HUES48 (cell line): ENCODE measurements at regions not wholly inside any gene's neighbourhood (a gene's known extent, or its start where the extent isn't known, plus 50 kb on each side); places are given as distances from the start of the nearest gene placed in this dataset.

Experiments
- H3K27ac ChIP-seq: one replicate; pipeline ENCODE4 v1.7.0; 2013; ENCODE audit warnings: low read depth, low read length, inconsistent platforms
- H3K27me3 ChIP-seq: 2 replicates; pipeline ENCODE4 v1.6.1; 2013; ENCODE audit warnings: mild to moderate bottlenecking, low read length; ENCODE audit not compliant: control insufficient read depth, insufficient read depth
- H3K36me3 ChIP-seq: 2 replicates; pipeline ENCODE4 v1.6.1; 2013; ENCODE audit warnings: low read length; ENCODE audit not compliant: control insufficient read depth, insufficient read depth
- H3K4me1 ChIP-seq: 2 replicates; pipeline ENCODE4 v1.6.1; 2013; ENCODE audit warnings: mild to moderate bottlenecking, low read length; ENCODE audit not compliant: control insufficient read depth, insufficient read depth
- H3K4me3 ChIP-seq: 2 replicates; pipeline ENCODE4 v1.5.1; 2013; ENCODE audit warnings: mild to moderate bottlenecking, low read depth, low read length
- H3K9ac ChIP-seq: 2 replicates; pipeline ENCODE4 v1.6.1; 2013; ENCODE audit warnings: mild to moderate bottlenecking, low read depth, low read length, moderate library complexity
- H3K9me3 ChIP-seq: 2 replicates; pipeline ENCODE4 v1.6.1; 2013; ENCODE audit warnings: low read length; ENCODE audit not compliant: control insufficient read depth, insufficient read depth

DNA sequence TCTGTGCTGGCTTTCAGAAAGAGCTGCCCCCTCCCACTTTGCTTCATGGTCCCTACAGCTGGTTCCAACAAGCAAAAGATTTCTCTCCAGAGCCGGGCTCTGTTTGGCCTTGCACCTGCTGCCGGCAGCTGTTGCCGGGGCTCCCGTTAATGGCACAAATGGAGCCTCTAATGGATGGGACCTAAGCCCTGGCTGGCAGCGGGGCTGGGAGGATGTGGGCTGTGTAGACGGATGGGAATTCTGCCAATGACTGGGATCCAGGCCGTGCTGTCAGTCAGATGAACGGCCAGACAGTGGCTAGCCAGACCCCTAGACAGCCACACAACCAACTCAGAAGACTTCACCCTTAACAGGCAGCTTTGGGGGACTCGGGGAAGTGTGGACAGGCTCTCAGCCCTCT lies 88.0 kb downstream of the RPLP1 start:
- no peaks in the 10 kb centered on the region for H3K27me3 ChIP-seq
- no peaks in the 10 kb centered on the region for H3K9me3 ChIP-seq
- no peaks in the 10 kb centered on the region for H3K36me3 ChIP-seq
- H3K4me1 ChIP-seq = peaks cover 8% of the 10 kb centered on the region
- H3K27ac ChIP-seq = no peak overlapping the region
- H3K9ac ChIP-seq = no peak overlapping the region
- no peak overlapping the region for H3K4me3 ChIP-seq

DNA sequence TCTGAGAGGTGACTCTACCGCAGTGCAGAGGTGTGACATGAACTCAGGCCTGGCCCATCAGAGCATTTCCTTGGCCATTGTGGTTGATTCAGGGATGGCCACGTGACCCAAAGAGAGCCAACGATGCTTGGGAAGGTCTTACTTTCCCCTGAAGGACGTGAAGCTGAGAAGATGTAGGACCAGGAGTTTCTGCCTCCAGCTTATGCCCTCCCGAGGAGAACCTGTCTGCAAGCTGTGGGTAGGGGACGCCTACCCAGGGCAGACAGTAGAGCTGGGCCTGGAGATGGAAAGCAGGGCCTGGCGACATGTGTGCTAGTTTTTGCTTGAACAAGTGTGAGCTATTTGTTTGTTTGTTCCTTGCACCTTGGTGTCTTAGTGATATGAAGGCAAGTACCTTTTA lies 89.4 kb downstream of the RPLP1 start:
- Histone ChIP-seq H3K9me3 (no peaks in the 10 kb centered on the region), H3K4me1 (peaks cover 4% of the 10 kb centered on the region; the same call in 1 of the 2 replicates), H3K27me3 (no peaks in the 10 kb centered on the region), H3K4me3 (no peak overlapping the region), H3K27ac (no peak overlapping the region), H3K9ac (no peak overlapping the region), H3K36me3 (no peaks in the 10 kb centered on the region)

DNA sequence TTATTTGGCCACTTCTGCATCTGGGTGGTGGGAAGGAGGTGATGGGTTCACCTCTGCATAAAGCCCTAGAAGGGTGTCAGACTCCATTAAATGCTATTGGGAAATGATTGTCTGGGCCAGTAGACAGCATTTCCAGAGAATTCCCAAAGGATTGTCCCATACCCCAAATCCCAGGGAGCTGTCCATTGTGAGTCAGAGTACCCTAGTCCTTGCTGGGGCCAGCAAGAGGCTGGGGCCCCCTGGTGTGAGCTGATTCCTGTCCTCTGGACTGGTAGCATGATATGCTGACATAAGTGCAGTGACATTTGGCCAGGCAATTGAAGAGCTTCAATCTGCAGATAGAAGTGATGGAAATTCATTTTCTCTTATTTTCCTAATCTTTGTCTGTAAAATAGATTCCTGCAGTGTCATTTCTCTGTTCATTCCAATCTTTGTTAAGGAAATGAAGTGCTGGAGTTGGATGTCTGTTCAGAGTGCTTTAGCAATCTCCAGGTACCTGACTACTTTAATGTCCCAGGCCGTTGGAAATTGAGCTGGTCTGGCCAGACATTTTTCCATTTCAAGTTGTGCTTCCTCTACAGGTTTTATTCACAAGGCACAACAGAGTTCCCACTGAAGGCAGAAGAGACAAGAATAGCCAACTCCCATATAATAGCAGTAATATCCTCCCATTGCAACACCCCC lies 91.2 kb downstream of the RPLP1 start:
- H3K27me3 ChIP-seq = no peaks in the 10 kb centered on the region
- H3K36me3 ChIP-seq = no peaks in the 10 kb centered on the region
- H3K4me1 ChIP-seq = no peaks in the 10 kb centered on the region
- H3K4me3 ChIP-seq = no peak overlapping the region
- H3K9me3 ChIP-seq = no peaks in the 10 kb centered on the region
- no peak overlapping the region for H3K27ac ChIP-seq
- H3K9ac ChIP-seq = no peak overlapping the region

DNA sequence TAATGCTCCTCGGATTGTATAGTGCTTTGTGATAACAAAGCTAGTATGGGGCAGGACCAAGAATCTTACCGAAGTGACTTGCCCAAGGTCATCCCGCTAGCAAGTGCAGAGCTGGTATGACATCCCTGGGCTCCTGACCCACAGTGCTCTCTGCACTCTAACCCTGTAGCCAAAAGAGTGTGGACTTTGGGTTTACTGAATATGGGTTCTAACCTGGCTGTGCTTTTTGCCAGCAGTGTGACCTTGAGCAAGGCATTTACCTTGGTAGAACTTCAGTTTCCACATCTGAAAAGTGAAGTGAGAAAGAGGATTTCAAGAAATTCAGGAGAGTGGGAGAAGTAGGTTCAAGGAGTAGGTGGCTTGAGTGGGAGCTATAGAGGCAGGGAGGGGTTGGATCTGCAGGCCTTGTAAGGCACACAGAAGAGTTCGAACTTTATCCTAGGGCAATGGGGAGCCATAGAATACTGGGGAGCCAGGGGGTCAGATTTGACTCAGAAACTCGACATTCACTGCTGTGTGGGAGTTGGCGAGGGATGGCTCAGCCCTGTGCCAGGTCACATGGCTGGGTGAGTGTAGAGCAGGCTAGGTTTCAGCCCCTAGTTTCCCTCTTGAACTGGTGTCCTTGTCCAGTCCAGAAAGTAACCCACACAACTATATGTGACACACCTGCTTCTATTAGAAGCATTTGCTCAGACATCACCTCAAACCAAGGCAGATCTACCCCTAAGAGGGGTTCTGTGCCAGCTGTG lies 91.9 kb downstream of the RPLP1 start:
- Histone ChIP-seq H3K27ac (no peak overlapping the region), H3K4me3 (no peak overlapping the region), H3K27me3 (no peaks in the 10 kb centered on the region), H3K36me3 (no peaks in the 10 kb centered on the region), H3K9me3 (no peaks in the 10 kb centered on the region), H3K4me1 (no peaks in the 10 kb centered on the region), H3K9ac (no peak overlapping the region)

DNA sequence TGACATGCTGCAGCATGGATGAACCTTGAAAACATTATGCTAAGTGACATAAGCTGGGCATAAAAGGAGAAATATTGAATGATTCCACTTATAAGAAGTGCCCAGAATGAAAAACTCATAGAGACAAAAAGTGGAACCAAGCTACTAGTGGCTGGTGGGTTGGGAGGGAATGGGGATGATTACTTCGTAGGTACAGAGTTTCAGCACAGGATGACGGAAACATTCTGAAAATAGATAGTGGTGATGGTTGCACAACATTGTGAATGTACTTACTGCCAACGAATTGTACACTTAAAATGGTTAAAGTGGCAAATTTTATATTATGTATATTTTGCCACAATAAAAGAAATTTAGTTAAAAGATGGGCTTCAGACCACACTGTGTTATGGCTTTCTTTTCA lies 93.6 kb downstream of the RPLP1 start:
- H3K9ac ChIP-seq = no peak overlapping the region
- no peaks in the 10 kb centered on the region for H3K27me3 ChIP-seq
- no peaks in the 10 kb centered on the region for H3K36me3 ChIP-seq
- H3K9me3 ChIP-seq = no peaks in the 10 kb centered on the region
- H3K27ac ChIP-seq = no peak overlapping the region
- no peak overlapping the region for H3K4me3 ChIP-seq
- H3K4me1 ChIP-seq = no peaks in the 10 kb centered on the region

DNA sequence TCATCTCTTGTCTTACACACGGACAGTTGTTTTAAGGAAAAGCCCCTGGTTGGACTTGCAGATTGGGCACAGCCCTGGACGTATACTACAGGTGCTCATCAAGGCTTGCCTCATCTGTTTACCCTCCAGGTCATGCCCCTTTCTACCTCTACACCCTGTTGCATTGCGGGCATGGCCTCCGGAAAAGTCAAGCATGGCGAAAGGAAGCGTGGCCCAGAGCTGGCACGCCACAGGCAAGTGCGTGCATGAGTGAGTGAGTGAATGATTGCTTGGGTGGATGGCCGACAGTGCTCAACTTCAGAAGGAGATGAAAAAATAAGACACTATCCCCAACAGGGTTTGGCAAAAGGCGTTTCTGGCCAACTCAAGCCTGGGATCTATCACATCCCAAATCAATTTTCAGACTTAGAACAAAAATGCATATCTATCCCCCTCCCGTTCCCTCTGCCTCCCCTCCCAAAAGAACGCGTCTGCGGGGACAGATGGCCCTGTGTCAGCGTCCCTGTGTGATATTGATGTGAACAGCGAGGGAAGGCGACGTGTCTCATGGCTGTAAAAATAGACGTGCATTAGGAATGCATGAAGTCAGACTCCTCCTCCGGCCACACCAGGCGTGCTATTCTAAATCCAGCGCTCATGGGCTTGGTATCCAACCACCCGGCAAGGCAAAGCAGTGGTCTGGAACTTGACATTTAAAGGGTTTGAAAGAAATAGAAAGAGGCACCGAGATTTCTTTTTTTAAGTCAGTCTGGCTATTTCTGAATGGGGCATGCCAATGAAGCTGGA lies 96.0 kb downstream of the RPLP1 start:
- Histone ChIP-seq H3K9me3 (no peaks in the 10 kb centered on the region), H3K9ac (no peak overlapping the region), H3K4me3 (no peak overlapping the region), H3K27me3 (no peaks in the 10 kb centered on the region), H3K4me1 (no peaks in the 10 kb centered on the region), H3K27ac (no peak overlapping the region), H3K36me3 (no peaks in the 10 kb centered on the region)

DNA sequence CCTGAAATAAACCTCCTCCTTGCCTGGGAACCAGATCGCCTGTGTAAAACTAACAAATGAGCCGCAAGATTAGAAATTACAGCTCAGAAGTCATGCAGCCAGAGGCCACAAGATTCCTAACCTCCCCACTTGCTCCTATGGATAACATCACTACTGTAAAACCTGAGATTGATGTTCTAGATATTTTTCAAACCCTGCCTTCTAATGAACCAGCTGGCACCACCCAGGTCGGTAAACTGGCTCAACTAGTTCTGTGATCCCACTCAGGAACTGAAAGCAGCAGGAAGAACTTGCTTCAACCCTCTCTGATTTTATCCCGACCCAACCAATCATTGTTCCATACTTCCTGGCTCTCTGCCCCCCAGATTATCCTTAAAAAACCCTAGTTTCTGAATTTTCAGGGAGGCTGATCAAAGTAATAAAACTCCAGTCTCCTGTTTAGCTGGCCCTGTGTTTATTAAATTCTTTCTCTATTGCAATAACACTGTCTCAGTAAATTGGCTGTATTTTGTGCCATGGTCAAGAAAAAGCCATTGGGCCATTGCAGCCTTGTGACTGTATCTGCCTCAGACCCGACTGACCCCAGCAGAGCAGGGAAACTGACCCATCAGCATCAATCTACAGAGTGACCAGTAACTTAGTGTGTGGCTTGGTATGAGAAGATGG lies 98.9 kb downstream of the RPLP1 start:
- Histone ChIP-seq H3K4me3 (no peak overlapping the region), H3K4me1 (peaks cover 19% of the 10 kb centered on the region; the same call in 1 of the 2 replicates), H3K9me3 (no peaks in the 10 kb centered on the region), H3K27me3 (no peaks in the 10 kb centered on the region), H3K36me3 (no peaks in the 10 kb centered on the region), H3K27ac (no peak overlapping the region), H3K9ac (no peak overlapping the region)

DNA sequence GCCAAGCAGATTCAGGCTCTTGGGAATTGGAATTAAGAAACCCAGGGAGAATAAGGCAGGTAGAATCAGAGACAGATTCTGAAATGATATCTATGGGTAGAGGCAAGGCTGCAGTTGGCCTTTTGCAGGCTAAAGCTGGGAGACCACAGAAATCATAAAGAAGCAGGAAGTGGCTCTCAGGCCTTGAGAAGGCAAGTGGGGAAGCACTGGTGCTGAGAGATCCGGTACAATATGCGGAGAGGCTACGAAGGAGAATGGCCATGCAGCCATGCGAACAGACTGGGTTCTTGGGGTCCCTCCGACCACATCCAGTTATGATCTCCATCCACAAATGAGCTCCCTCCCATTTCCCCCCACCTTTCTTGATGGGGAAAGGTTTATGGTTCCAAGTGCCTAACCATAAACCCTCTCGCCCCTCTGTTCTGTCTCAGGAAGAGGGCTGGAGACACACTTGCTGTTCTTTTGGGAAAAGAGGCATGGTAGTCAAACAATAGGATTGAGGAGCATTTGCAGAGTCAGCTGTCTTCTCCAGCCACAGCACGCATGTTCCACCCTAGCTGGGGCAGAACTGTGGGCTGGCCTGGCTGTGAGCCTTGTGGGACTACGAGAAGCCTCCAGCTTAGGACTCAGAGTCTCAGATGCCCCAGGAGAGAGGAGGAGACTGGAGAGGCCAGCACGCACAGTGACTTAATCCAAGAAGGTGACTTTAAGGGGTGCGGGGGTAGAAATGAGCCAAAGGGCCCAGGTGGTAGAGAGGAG lies 99.6 kb downstream of the RPLP1 start:
- Histone ChIP-seq H3K27ac (no peak overlapping the region), H3K27me3 (no peaks in the 10 kb centered on the region), H3K36me3 (no peaks in the 10 kb centered on the region), H3K4me3 (no peak overlapping the region), H3K9ac (no peak overlapping the region), H3K4me1 (peaks cover 26% of the 10 kb centered on the region), H3K9me3 (no peaks in the 10 kb centered on the region)

DNA sequence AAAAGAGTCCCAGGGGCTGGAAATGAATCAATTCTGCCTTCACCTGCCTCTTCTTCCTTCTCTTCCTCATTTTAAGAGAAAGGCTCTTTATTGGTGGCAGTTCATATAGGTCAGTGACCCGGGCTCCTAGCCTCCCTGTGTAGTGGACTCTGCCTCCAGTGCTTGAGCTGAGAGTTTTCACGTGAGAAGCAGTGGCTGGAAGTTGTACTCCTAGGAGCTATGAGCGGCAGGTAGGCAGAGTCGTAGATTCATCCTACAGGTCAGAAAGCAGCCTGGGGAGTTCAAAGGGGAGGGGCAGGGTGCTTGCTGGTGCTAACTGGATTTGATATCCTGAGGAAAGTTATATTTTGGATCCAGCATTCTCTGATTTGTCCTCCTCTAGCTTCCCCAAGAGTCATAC lies 101.1 kb downstream of the RPLP1 start:
- Histone ChIP-seq H3K9me3 (no peaks in the 10 kb centered on the region), H3K4me1 (peaks cover 37% of the 10 kb centered on the region), H3K4me3 (no peak overlapping the region), H3K9ac (no peak overlapping the region), H3K27ac (no peak overlapping the region), H3K27me3 (no peaks in the 10 kb centered on the region), H3K36me3 (no peaks in the 10 kb centered on the region)

DNA sequence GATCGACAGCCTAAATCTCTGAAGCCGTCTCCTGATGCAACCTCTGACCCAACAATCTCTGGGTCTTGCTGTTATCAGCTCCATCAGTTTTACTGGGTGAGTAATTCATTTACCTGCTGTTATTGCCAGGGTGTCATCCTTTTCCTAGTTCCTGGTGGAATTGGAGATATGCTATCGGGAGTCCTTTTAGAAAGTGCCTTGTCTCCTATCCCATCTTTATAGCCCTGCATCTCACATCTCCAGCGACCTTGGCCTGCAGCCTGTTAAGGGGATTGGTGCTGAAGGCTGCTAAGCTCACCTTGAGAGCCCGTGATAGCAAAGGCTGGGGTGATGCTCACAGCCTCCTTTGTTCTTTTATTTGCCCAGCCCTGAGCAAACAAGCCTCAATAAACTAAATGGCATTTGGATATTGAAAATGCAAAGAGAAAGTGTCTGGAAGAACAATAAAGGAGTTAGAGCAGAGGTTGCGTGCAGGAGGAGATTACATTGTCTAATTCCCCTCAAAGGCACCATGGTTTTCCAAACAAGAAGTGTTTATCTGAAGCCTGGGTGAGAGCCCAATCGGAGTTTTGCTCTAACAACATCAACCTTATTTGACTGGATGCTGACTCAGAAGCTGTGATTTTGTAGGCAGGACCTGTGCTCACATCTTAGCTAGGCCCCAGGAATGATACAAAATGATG lies 101.8 kb downstream of the RPLP1 start:
- Histone ChIP-seq H3K27ac (peak overlapping the region; percentile 18), H3K4me3 (no peak overlapping the region), H3K9me3 (no peaks in the 10 kb centered on the region), H3K36me3 (no peaks in the 10 kb centered on the region), H3K4me1 (peaks cover 37% of the 10 kb centered on the region), H3K9ac (no peak overlapping the region), H3K27me3 (no peaks in the 10 kb centered on the region)
